ENCODE measurements at regions not wholly inside any gene's neighbourhood (a gene's known extent, or its start where the extent isn't known, plus 50 kb on each side); places are given as distances from the start of the nearest gene placed in this dataset.
"Not testable (repeated sequence)": the region's sequence is repeated elsewhere in the genome, so short reads cannot be mapped to it uniquely, and the experiment has no call there.

- no peak for DNase-seq
Observed at GRCh38 chr6:140344142-140344913, 969.9 kb upstream of the CITED2 start.

GRCh38 chr6:140343128-140343527 lies 968.7 kb upstream of the CITED2 start:
- no peak for DNase-seq

- no peak for DNase-seq
Observed at GRCh38 chr6:140341272-140341671, 966.8 kb upstream of the CITED2 start.

GRCh38 chr6:140340795-140341194 lies 966.3 kb upstream of the CITED2 start:
- no peak for DNase-seq

- DNase-seq, result not testable (repeated sequence)
Observed at GRCh38 chr6:140339084-140339483, 964.6 kb upstream of the CITED2 start.

- DNase-seq, result no peak
Observed at GRCh38 chr6:140321891-140322290, 947.4 kb upstream of the CITED2 start.

GRCh38 chr6:140320081-140321080 lies 945.9 kb upstream of the CITED2 start:
- no peak for DNase-seq

GRCh38 chr6:140319209-140319608 lies 944.8 kb upstream of the CITED2 start:
- no peak for DNase-seq

GRCh38 chr6:140318408-140318807 lies 944.0 kb upstream of the CITED2 start:
- no peak for DNase-seq

- no peak for DNase-seq
Observed at GRCh38 chr6:140317950-140318349, 943.5 kb upstream of the CITED2 start.

- no peak for DNase-seq
Observed at GRCh38 chr6:140316966-140317365, 942.5 kb upstream of the CITED2 start.

GRCh38 chr6:140314682-140315081 lies 940.2 kb upstream of the CITED2 start:
- DNase-seq, result no peak

- no peak for DNase-seq
Observed at GRCh38 chr6:140311146-140311545, 936.7 kb upstream of the CITED2 start.

- no peak for DNase-seq
Observed at GRCh38 chr6:140303218-140303949, 928.9 kb upstream of the CITED2 start.

- DNase-seq, result no peak
Observed at GRCh38 chr6:140300331-140300730, 925.9 kb upstream of the CITED2 start.

- DNase-seq, result no peak
Observed at GRCh38 chr6:140289186-140289585, 914.7 kb upstream of the CITED2 start.

GRCh38 chr6:140285998-140286690 lies 911.7 kb upstream of the CITED2 start:
- no peak for DNase-seq

GRCh38 chr6:140285471-140285870 lies 911.0 kb upstream of the CITED2 start:
- no peak for DNase-seq

GRCh38 chr6:140284871-140285270 lies 910.4 kb upstream of the CITED2 start:
- no peak for DNase-seq

GRCh38 chr6:140283197-140283596 lies 908.7 kb upstream of the CITED2 start:
- no peak for DNase-seq

- DNase-seq, result no peak
Observed at GRCh38 chr6:140281767-140282166, 907.3 kb upstream of the CITED2 start.

GRCh38 chr6:140281236-140281635 lies 906.8 kb upstream of the CITED2 start:
- DNase-seq, result no peak

GRCh38 chr6:140276719-140277118 lies 902.3 kb upstream of the CITED2 start:
- DNase-seq, result no peak

Measured in NCI-H1436 treated with DMSO at 0.1 percent for 48 hours (cell line).